ENCODE measurements at regions not wholly inside any gene's neighbourhood (a gene's known extent, or its start where the extent isn't known, plus 50 kb on each side); places are given as distances from the start of the nearest gene placed in this dataset.

DNA sequence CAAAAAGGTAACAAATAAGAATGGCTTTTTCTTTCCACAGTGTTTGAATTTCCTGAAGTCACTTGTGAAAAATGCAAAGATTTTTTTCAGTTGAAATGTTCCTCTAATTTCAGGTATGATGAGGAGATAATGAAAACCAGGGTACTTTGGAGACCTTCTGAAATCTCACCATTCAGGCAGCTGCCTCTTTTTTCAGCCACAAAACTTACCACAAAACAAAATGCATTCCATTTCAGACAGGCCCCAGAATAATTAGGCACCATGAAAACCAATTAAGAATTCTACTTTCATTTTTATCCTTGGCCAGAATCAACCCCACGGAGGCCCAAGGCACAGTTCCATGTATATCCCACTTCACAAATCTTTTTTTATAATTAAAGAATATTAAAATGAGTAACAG, 880.3 kb upstream of the ACVR2A start:
- Histone ChIP-seq H3K4me3 (ENCODE audit: low read depth, low read length) (no peak overlapping the region), H3K27ac (ENCODE audit: low read depth, low read length) (no peak overlapping the region), H3K9ac (ENCODE audit: low read depth, low read length) (no peak overlapping the region), H3K4me1 (ENCODE audit: control insufficient read depth, insufficient read depth, low read length) (0 out of 2 replicates have a peak, but pooled peaks cover 5% of the 10 kb centered on the region), H3K36me3 (ENCODE audit: control insufficient read depth, insufficient read depth, low read length) (no peaks in the 10 kb centered on the region), H3K27me3 (ENCODE audit: control insufficient read depth, insufficient read depth, low read length) (no peaks in the 10 kb centered on the region), H3K9me3 (ENCODE audit: control insufficient read depth, insufficient read depth, low read length) (0 out of 2 replicates have a peak, but pooled peaks cover 8% of the 10 kb centered on the region)

DNA sequence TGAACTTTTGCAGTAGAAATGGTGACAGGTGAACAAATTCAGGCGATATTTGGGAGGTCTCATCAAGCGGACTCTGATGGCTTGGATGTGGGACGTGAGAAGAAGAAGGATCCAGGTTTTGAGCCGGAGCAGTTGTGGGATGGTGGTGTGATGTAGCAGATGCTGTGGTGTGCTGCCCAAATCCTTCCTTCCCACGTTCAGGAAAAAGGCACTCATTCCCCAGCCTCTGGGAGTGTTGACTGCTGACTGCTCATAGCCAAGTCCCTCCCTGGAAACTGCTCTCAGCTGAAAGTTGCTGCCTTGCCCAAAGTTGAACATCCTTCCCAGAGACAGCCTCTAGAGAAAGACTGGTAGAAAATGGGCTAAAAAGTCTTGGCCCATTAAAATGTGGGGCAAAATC, 890.3 kb upstream of the ACVR2A start:
- no peak overlapping the region for H3K9ac ChIP-seq (ENCODE audit: low read depth, low read length)
- no peaks in the 10 kb centered on the region for H3K36me3 ChIP-seq (ENCODE audit: control insufficient read depth, insufficient read depth, low read length)
- no peak overlapping the region for H3K27ac ChIP-seq (ENCODE audit: low read depth, low read length)
- H3K4me3 ChIP-seq (ENCODE audit: low read depth, low read length): no peak overlapping the region
- H3K4me1 ChIP-seq (ENCODE audit: control insufficient read depth, insufficient read depth, low read length): no peaks in the 10 kb centered on the region
- peaks cover 4% of the 10 kb centered on the region; the same call in 1 of the 2 replicates for H3K9me3 ChIP-seq (ENCODE audit: control insufficient read depth, insufficient read depth, low read length)
- H3K27me3 ChIP-seq (ENCODE audit: control insufficient read depth, insufficient read depth, low read length): no peaks in the 10 kb centered on the region

DNA sequence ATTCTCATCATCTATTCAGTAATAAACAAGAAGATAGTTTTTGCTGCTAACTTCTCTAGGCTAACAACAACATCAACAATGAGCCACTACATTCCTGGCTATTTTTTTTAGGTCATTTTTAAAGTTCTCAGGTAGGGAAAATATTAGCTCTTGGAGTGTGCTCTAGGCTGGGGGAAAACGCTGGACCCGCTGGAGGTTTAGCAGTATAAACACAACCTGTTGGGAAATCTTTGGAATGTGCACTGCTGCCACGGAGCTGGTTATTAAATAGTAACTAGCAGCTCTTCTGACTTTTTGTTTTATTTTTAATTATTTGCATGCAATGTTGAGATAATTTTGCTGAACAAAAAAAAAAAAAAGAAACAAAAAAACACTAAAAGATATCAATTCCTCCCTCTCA, 892.1 kb upstream of the ACVR2A start:
- Histone ChIP-seq H3K4me1 (ENCODE audit: control insufficient read depth, insufficient read depth, low read length) (no peaks in the 10 kb centered on the region), H3K36me3 (ENCODE audit: control insufficient read depth, insufficient read depth, low read length) (no peaks in the 10 kb centered on the region), H3K9me3 (ENCODE audit: control insufficient read depth, insufficient read depth, low read length) (peaks cover 4% of the 10 kb centered on the region; the same call in 1 of the 2 replicates), H3K27me3 (ENCODE audit: control insufficient read depth, insufficient read depth, low read length) (no peaks in the 10 kb centered on the region), H3K9ac (ENCODE audit: low read depth, low read length) (no peak overlapping the region), H3K27ac (ENCODE audit: low read depth, low read length) (no peak overlapping the region), H3K4me3 (ENCODE audit: low read depth, low read length) (no peak overlapping the region)

DNA sequence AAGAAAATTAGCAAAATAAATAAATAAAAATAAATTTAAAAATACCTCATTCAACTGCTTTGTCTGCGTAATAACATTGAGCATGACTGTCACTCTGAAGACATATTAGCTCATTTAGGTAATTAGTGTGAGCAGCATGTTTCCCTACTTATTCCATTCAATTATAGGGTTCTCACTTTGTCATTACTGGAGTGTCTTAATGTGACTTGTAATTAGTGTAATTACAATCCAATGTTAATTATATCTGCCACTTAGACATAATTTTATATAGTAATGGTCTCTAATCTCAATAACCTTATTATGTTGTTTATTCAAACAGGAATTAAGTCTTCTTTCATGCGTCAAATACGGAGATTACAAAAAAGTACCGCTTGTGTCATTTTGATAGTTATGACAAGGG, 893.9 kb upstream of the ACVR2A start:
- H3K36me3 ChIP-seq (ENCODE audit: control insufficient read depth, insufficient read depth, low read length): no peaks in the 10 kb centered on the region
- H3K4me3 ChIP-seq (ENCODE audit: low read depth, low read length): no peak overlapping the region
- no peak overlapping the region for H3K9ac ChIP-seq (ENCODE audit: low read depth, low read length)
- no peaks in the 10 kb centered on the region for H3K27me3 ChIP-seq (ENCODE audit: control insufficient read depth, insufficient read depth, low read length)
- no peak overlapping the region for H3K27ac ChIP-seq (ENCODE audit: low read depth, low read length)
- no peaks in the 10 kb centered on the region for H3K4me1 ChIP-seq (ENCODE audit: control insufficient read depth, insufficient read depth, low read length)
- H3K9me3 ChIP-seq (ENCODE audit: control insufficient read depth, insufficient read depth, low read length): no peaks in the 10 kb centered on the region

DNA sequence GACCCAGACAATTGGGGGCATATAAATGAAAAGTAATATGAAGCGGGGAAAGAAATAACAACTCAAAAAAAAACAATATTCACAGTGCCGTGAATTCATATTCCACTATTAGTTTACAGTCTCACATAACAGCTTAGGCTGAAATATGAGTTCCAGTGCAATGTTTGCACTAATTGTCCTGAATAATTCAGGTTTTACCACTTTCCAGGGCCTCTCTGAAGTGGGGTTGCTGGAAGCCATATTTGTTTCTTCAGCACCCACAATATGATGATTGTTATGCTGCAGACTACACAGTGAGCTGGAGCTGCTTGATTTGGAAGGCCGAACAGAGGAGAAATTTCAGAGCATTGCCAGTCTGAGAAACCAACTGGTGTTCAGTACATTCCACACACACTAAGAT, 894.5 kb upstream of the ACVR2A start:
- no peak overlapping the region for H3K9ac ChIP-seq (ENCODE audit: low read depth, low read length)
- no peak overlapping the region for H3K4me3 ChIP-seq (ENCODE audit: low read depth, low read length)
- H3K27me3 ChIP-seq (ENCODE audit: control insufficient read depth, insufficient read depth, low read length): no peaks in the 10 kb centered on the region
- H3K36me3 ChIP-seq (ENCODE audit: control insufficient read depth, insufficient read depth, low read length): no peaks in the 10 kb centered on the region
- no peak overlapping the region for H3K27ac ChIP-seq (ENCODE audit: low read depth, low read length)
- no peaks in the 10 kb centered on the region for H3K9me3 ChIP-seq (ENCODE audit: control insufficient read depth, insufficient read depth, low read length)
- H3K4me1 ChIP-seq (ENCODE audit: control insufficient read depth, insufficient read depth, low read length): no peaks in the 10 kb centered on the region

DNA sequence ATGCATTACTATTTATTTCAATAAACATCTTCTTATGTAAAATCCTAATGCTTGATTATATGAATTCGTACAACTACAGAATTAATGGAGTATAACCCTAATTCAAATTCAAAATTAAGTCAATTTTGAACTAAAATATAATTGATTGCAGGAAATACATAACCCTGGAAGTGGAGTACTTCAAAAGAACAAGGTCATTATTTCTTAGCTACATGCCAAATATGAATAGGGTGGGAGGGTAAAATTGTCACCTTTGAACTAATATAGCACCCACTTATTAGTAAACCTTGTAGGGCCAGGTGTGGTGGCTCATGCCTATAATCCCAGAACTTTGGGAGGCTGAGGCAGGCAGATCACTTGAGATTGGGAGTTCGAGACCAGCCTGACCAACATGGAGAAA, 895.4 kb upstream of the ACVR2A start:
- H3K4me3 ChIP-seq (ENCODE audit: low read depth, low read length): no peak overlapping the region
- no peak overlapping the region for H3K27ac ChIP-seq (ENCODE audit: low read depth, low read length)
- no peaks in the 10 kb centered on the region for H3K27me3 ChIP-seq (ENCODE audit: control insufficient read depth, insufficient read depth, low read length)
- H3K4me1 ChIP-seq (ENCODE audit: control insufficient read depth, insufficient read depth, low read length): 0 out of 2 replicates have a peak, but pooled peaks cover 3% of the 10 kb centered on the region
- H3K9ac ChIP-seq (ENCODE audit: low read depth, low read length): no peak overlapping the region
- H3K36me3 ChIP-seq (ENCODE audit: control insufficient read depth, insufficient read depth, low read length): no peaks in the 10 kb centered on the region
- no peaks in the 10 kb centered on the region for H3K9me3 ChIP-seq (ENCODE audit: control insufficient read depth, insufficient read depth, low read length)

DNA sequence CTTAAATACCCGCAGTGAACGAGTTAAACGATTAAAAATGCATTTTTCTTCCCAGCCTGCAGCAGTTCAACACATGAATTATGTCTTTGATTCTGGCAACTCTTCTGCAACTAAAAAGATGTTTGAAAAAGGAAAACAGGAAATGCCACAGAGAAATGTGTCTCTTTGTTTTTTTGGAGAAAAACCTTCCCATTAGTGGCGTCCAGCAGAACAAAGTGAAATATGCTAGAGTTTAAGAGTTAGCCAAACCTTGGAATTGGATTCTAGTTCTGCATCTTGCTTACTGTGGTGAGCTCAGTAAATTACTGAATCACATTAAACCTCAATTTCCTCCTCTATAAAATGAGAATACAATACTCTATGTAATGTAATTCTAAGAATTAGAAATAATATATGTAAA, 900.2 kb upstream of the ACVR2A start:
- Histone ChIP-seq H3K27me3 (ENCODE audit: control insufficient read depth, insufficient read depth, low read length) (no peaks in the 10 kb centered on the region), H3K4me1 (ENCODE audit: control insufficient read depth, insufficient read depth, low read length) (peaks cover 3% of the 10 kb centered on the region; the same call in 1 of the 2 replicates), H3K36me3 (ENCODE audit: control insufficient read depth, insufficient read depth, low read length) (no peaks in the 10 kb centered on the region), H3K9ac (ENCODE audit: low read depth, low read length) (no peak overlapping the region), H3K4me3 (ENCODE audit: low read depth, low read length) (no peak overlapping the region), H3K9me3 (ENCODE audit: control insufficient read depth, insufficient read depth, low read length) (no peaks in the 10 kb centered on the region), H3K27ac (ENCODE audit: low read depth, low read length) (no peak overlapping the region)

DNA sequence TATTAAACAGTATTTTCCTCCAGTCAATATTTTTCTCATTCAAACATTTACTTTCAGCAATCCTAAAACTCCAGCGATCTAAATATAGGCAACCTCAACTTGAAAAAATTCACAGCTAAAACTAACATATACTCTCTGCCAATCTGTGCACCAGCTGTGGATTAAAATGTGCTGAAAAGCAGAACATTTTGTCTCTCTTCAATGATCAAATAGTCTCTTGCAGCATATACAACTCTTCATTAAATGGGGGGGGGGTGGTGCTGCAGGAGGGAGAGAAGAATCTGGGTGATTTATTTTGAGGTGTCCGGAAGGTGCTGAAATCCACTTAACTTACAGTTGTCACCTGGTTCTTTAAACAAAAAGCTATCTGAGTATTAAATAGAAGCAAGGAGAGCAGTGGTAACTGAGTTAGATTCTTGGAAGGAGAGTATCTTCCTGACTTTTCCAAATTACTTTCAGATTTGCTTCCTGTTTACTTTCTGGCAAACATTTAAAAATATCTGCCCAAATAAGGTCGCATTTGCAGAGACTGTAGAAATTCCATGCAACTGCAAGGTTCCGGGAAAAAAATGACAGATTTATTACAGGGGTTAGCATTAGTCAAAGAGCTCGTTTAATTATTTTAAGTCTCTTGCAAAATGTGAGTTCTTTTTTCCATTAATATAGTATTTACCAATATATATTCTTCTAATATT, 904.7 kb upstream of the ACVR2A start:
- Histone ChIP-seq H3K27ac (ENCODE audit: low read depth, low read length) (no peak overlapping the region), H3K27me3 (ENCODE audit: control insufficient read depth, insufficient read depth, low read length) (no peaks in the 10 kb centered on the region), H3K9ac (ENCODE audit: low read depth, low read length) (no peak overlapping the region), H3K4me3 (ENCODE audit: low read depth, low read length) (no peak overlapping the region), H3K4me1 (ENCODE audit: control insufficient read depth, insufficient read depth, low read length) (peaks cover 3% of the 10 kb centered on the region; the same call in 1 of the 2 replicates), H3K9me3 (ENCODE audit: control insufficient read depth, insufficient read depth, low read length) (no peaks in the 10 kb centered on the region), H3K36me3 (ENCODE audit: control insufficient read depth, insufficient read depth, low read length) (no peaks in the 10 kb centered on the region)

DNA sequence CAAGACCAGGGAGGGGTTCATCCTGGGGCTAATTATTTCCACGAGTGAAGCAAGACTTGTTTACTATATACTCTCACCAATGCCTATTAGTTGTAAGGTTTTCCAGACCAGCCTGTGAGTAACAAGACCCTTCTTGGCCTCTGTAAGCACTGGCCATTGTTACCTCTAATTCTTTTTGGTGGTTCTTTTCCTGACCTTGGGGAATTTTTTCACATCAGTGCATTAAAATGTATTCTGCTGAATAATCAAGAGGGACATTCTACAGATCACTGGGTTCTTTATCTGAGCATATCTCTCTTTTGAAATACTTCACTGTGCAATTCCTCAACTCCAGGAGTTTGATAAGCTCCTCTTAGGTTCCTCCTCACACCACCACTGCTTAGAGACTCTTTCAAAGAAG, 909.9 kb upstream of the ACVR2A start:
- no peaks in the 10 kb centered on the region for H3K9me3 ChIP-seq (ENCODE audit: control insufficient read depth, insufficient read depth, low read length)
- H3K27ac ChIP-seq (ENCODE audit: low read depth, low read length): no peak overlapping the region
- no peaks in the 10 kb centered on the region; the same call in 1 of the 2 replicates for H3K4me1 ChIP-seq (ENCODE audit: control insufficient read depth, insufficient read depth, low read length)
- H3K4me3 ChIP-seq (ENCODE audit: low read depth, low read length): no peak overlapping the region
- H3K27me3 ChIP-seq (ENCODE audit: control insufficient read depth, insufficient read depth, low read length): no peaks in the 10 kb centered on the region
- no peaks in the 10 kb centered on the region for H3K36me3 ChIP-seq (ENCODE audit: control insufficient read depth, insufficient read depth, low read length)
- no peak overlapping the region for H3K9ac ChIP-seq (ENCODE audit: low read depth, low read length)

DNA sequence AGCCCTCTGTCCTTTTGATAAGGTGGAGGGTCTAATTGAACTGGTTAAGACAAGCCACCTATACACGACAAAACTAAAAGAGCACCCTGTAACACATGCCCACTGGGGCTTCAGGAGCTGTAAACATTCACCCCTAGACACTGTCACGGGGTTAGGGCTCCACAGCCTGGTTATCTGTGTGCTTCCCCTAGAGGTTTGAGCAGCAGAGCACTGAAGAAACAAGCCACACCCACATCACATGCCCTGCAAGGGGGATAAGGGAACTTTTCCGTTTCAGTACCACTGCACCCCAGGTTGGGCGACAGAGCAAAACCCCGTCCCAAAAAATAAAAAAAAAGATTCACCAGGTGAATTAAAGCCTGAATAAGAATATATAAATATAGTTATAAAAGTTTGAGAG, 913.7 kb upstream of the ACVR2A start:
- Histone ChIP-seq H3K27me3 (ENCODE audit: control insufficient read depth, insufficient read depth, low read length) (no peaks in the 10 kb centered on the region), H3K4me3 (ENCODE audit: low read depth, low read length) (no peak overlapping the region), H3K4me1 (ENCODE audit: control insufficient read depth, insufficient read depth, low read length) (peaks cover 4% of the 10 kb centered on the region), H3K36me3 (ENCODE audit: control insufficient read depth, insufficient read depth, low read length) (no peaks in the 10 kb centered on the region), H3K27ac (ENCODE audit: low read depth, low read length) (no peak overlapping the region), H3K9me3 (ENCODE audit: control insufficient read depth, insufficient read depth, low read length) (no peaks in the 10 kb centered on the region), H3K9ac (ENCODE audit: low read depth, low read length) (no peak overlapping the region)

DNA sequence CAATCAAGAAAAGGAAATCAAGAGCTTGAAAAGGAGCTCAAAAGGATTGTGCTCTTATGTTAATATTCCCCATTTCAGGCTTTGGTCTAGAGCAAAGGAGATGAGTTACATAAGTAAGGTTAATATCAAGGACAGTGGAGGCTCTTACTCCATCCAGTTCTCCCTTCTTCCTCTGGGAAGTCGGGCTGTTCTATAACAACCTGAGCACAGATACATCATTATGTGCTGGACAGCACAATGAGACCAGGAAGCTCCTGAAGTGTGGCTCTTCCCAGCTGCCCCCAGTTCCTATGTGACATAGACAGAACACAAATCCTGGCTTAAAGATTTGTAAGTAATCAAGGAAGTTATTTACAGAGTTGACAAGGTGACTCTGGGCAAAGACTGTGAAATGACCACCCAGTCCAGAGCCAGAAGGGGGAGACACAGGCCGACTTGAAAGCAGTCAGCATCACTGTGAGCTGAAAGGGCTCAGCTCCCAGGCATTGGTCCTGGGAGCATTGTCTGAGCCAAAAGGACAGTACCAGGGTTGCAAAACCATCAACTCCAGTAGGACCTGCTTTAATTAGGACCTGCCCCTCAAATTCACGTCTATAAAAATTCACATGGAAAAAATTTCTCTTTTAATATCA, 917.6 kb upstream of the ACVR2A start:
- H3K4me3 ChIP-seq (ENCODE audit: low read depth, low read length): no peak overlapping the region
- H3K27me3 ChIP-seq (ENCODE audit: control insufficient read depth, insufficient read depth, low read length): no peaks in the 10 kb centered on the region
- no peaks in the 10 kb centered on the region for H3K9me3 ChIP-seq (ENCODE audit: control insufficient read depth, insufficient read depth, low read length)
- H3K36me3 ChIP-seq (ENCODE audit: control insufficient read depth, insufficient read depth, low read length): no peaks in the 10 kb centered on the region
- H3K4me1 ChIP-seq (ENCODE audit: control insufficient read depth, insufficient read depth, low read length): peaks cover 4% of the 10 kb centered on the region
- no peak overlapping the region for H3K9ac ChIP-seq (ENCODE audit: low read depth, low read length)
- peak overlapping the region; percentile 9 for H3K27ac ChIP-seq (ENCODE audit: low read depth, low read length)

All from HUES48 (cell line).